H1 (cell line): ENCODE measurements at regions not wholly inside any gene's neighbourhood (a gene's known extent, or its start where the extent isn't known, plus 50 kb on each side); places are given as distances from the start of the nearest gene placed in this dataset.

ENCODE experiments used
- CTCF ChIA-PET: fragments of 300-600 bp; sonication (Branson Sonifier 250); formaldehyde crosslinking; loops from one replicate; lab custom pipeline; 2021; ENCODE audit not compliant: partially characterized antibody; lab: Charles Lee
- POLR2A ChIA-PET: fragments of 300-600 bp; sonication (Branson Sonifier 250); formaldehyde crosslinking; loops from one replicate; lab custom pipeline; 2021; ENCODE audit warnings: inconsistent platforms; ENCODE audit not compliant: partially characterized antibody; lab: Charles Lee
- DNase-seq, 2 experiments: peaks; one replicate each; pipeline versions ENCODE4 v3.0.0 to v3.0.0-alpha.2; 2010 to 2022; ENCODE audit warnings: low spot score in 2 of 2, low read depth in 1 of 2, mixed read lengths in 1 of 2
- FAIRE-seq: peaks from 2 replicates; lab custom pipeline; 2011; peaks lifted over from hg19 to GRCh38; lab: Jason Lieb, UNC
- H2AFZ ChIP-seq: 2 replicates; pipeline ENCODE4 v1.8.1; 2012; ENCODE audit warnings: low read length, inconsistent platforms
- H2AK5ac ChIP-seq: 2 replicates; pipeline ENCODE4 v1.6.1; 2013; ENCODE audit warnings: low read depth, low read length
- H2BK120ac ChIP-seq: replicated peaks from 2 replicates; pipeline ENCODE3; 2013; ENCODE audit warnings: low read depth, low read length, inconsistent platforms
- H2BK12ac ChIP-seq: 2 replicates; pipeline ENCODE4 v1.6.1; 2013; ENCODE audit warnings: low read depth, low read length
- H2BK15ac ChIP-seq: 2 replicates; pipeline ENCODE4 v1.6.1; 2013; ENCODE audit warnings: low read length
- H2BK20ac ChIP-seq: 2 replicates; pipeline ENCODE4 v1.6.1; 2013; ENCODE audit warnings: low read length
- H2BK5ac ChIP-seq: 2 replicates; pipeline ENCODE4 v1.6.1; 2013; ENCODE audit warnings: low read depth, low read length
- H3K14ac ChIP-seq: 2 replicates; pipeline ENCODE4 v1.6.1; 2013; ENCODE audit warnings: inconsistent platforms; ENCODE audit not compliant: insufficient read length
- H3K18ac ChIP-seq: 2 replicates; pipeline ENCODE4 v1.6.1; 2013; ENCODE audit warnings: low read length; ENCODE audit errors: extremely low read depth
- H3K23ac ChIP-seq: 2 replicates; pipeline ENCODE4 v1.6.1; 2013; ENCODE audit warnings: inconsistent platforms; ENCODE audit not compliant: insufficient read length
- H3K23me2 ChIP-seq: 2 replicates; pipeline ENCODE4 v1.6.1; 2013; ENCODE audit warnings: low read depth, low read length
- H3K27ac ChIP-seq: 2 replicates; pipeline ENCODE4 v1.6.1; 2011; ENCODE audit warnings: low read depth, low read length, inconsistent platforms
- H3K27me3 ChIP-seq, 4 experiments: replicated peaks in 1 of 4; 1 replicate in 1 of 4; 2 replicates in 3 of 4; pipeline versions ENCODE4 v1.6.1 to v1.8.1; 2011 to 2013; ENCODE audit warnings: low read length in 3 of 4, mild to moderate bottlenecking in 3 of 4, inconsistent platforms in 2 of 4, mixed read lengths in 2 of 4, moderate library complexity in 1 of 4; ENCODE audit not compliant: control insufficient read depth in 3 of 4, insufficient read depth in 3 of 4; ENCODE audit errors: extremely low read depth in 1 of 4
- H3K36me3 ChIP-seq, 4 experiments: 2 replicates each; pipeline versions ENCODE4 v1.6.1 to v1.8.1; 2011 to 2013; ENCODE audit warnings: mild to moderate bottlenecking in 4 of 4, low read length in 3 of 4, moderate library complexity in 2 of 4, control low read depth in 1 of 4, inconsistent platforms in 1 of 4; ENCODE audit not compliant: insufficient read depth in 4 of 4, control insufficient read depth in 2 of 4
- H3K4ac ChIP-seq: replicated peaks from 2 replicates; pipeline ENCODE3; 2013; ENCODE audit warnings: low read length, low read depth, mixed read lengths, inconsistent platforms; ENCODE audit not compliant: insufficient read length
- H3K4me1 ChIP-seq, 4 experiments: replicated peaks in 1 of 4; 1 replicate in 1 of 4; 2 replicates in 3 of 4; pipeline versions ENCODE4 v1.6.1 to v1.8.1; 2011 to 2013; ENCODE audit warnings: low read length in 3 of 4, inconsistent platforms in 2 of 4, mixed read lengths in 1 of 4; ENCODE audit not compliant: insufficient read depth in 4 of 4, control insufficient read depth in 3 of 4
- H3K4me2 ChIP-seq, 2 experiments: 2 replicates each; pipeline versions ENCODE4 v1.6.1 to v1.8.1; 2011 to 2013; ENCODE audit warnings: low read depth in 2 of 2, low read length in 2 of 2, control low read depth in 1 of 2, inconsistent platforms in 1 of 2, mild to moderate bottlenecking in 1 of 2; ENCODE audit not compliant: insufficient read depth in 1 of 2
- H3K4me3 ChIP-seq, 4 experiments: fragments of 200-600, 300-600 bp in 1 of 4; sonication (generic), shearing (Covaris generic), sonication (Bioruptor Twin) in 1 of 4; 2 replicates each; pipeline versions ENCODE4 v1.5.1 to v1.8.1; 2011 to 2016; ENCODE audit warnings: low read length in 4 of 4, low read depth in 3 of 4, control low read depth in 2 of 4, inconsistent platforms in 2 of 4, mild to moderate bottlenecking in 2 of 4, mixed read lengths in 1 of 4, moderate library complexity in 1 of 4; ENCODE audit not compliant: insufficient read depth in 2 of 4; ENCODE audit errors: extremely low read depth in 1 of 4
- H3K56ac ChIP-seq: replicated peaks from 2 replicates; pipeline ENCODE3; 2013; ENCODE audit warnings: low read depth, mild to moderate bottlenecking, mixed read lengths, low read length, inconsistent platforms; ENCODE audit not compliant: insufficient read length
- H3K79me1 ChIP-seq: 2 replicates; pipeline ENCODE4 v1.6.1; 2013; ENCODE audit warnings: low read depth, low read length, control low read depth
- H3K79me2 ChIP-seq, 2 experiments: 2 replicates each; pipeline versions ENCODE4 v1.6.1 to v1.8.1; 2012 to 2013; ENCODE audit warnings: low read length in 2 of 2, mild to moderate bottlenecking in 2 of 2, inconsistent platforms in 1 of 2; ENCODE audit not compliant: insufficient read depth in 2 of 2, control insufficient read depth in 1 of 2
- H3K9ac ChIP-seq, 4 experiments: replicated peaks in 1 of 4; 1 replicate in 1 of 4; 2 replicates in 3 of 4; pipeline versions ENCODE4 v1.6.1 to v1.8.1; 2011 to 2013; ENCODE audit warnings: low read depth in 3 of 4, low read length in 3 of 4, control low read depth in 2 of 4, mild to moderate bottlenecking in 2 of 4, moderate library complexity in 2 of 4, inconsistent platforms in 1 of 4; ENCODE audit errors: extremely low read depth in 1 of 4
- H3K9me3 ChIP-seq, 2 experiments: 2 replicates each; pipeline versions ENCODE4 v1.6.1 to v1.8.1; 2012 to 2013; ENCODE audit warnings: mild to moderate bottlenecking in 2 of 2, moderate library complexity in 2 of 2, control low read depth in 1 of 2, inconsistent platforms in 1 of 2, low read depth in 1 of 2, low read length in 1 of 2, mixed read lengths in 1 of 2; ENCODE audit not compliant: insufficient read depth in 2 of 2
- H4K20me1 ChIP-seq, 2 experiments: replicated peaks in 1 of 2; 2 replicates each; pipeline versions ENCODE3 to v1.8.1; 2011 to 2013; ENCODE audit warnings: inconsistent platforms in 2 of 2, low read length in 2 of 2, mild to moderate bottlenecking in 1 of 2; ENCODE audit not compliant: insufficient read depth in 2 of 2, control insufficient read depth in 1 of 2
- H4K5ac ChIP-seq: 2 replicates; pipeline ENCODE4 v1.6.1; 2013; ENCODE audit warnings: low read length, low read depth, mixed read lengths, inconsistent platforms; ENCODE audit not compliant: insufficient read length
- H4K8ac ChIP-seq: 2 replicates; pipeline ENCODE4 v1.8.0; 2013; ENCODE audit warnings: mild to moderate bottlenecking, moderate library complexity, low read length, inconsistent platforms; ENCODE audit not compliant: insufficient read depth; ENCODE audit errors: extremely low read depth
- H4K91ac ChIP-seq: replicated peaks from 2 replicates; pipeline ENCODE3; 2013; ENCODE audit warnings: low read length, mixed read lengths, inconsistent platforms; ENCODE audit not compliant: insufficient read length
- ASH2L ChIP-seq: fragments of 200-600, 300-600 bp; sonication (generic); IDR thresholded peaks from one replicate; pipeline ENCODE4 v1.7.1; 2017; ENCODE audit warnings: low read length
- MAFK ChIP-seq: IDR thresholded peaks from 2 replicates; pipeline ENCODE4 v1.6.1; 2012; ENCODE audit warnings: low read depth, mild to moderate bottlenecking, improper control_type of control experiment, low read length
- WGBS, 2 experiments: shearing (Covaris generic) in 1 of 2; methylation state at CpG; one replicate each; pipeline versions ENCODE4 v1.1.6 to v1.1.7; 2013 to 2015; ENCODE audit warnings: low lambda C conversion rate in 2 of 2, mixed read lengths in 2 of 2, inconsistent platforms in 1 of 2, low coverage in 1 of 2, missing lambda C conversion rate in 1 of 2; ENCODE audit not compliant: insufficient replicate concordance in 2 of 2, insufficient coverage in 1 of 2, insufficient read length in 1 of 2; ENCODE audit errors: extremely low coverage in 1 of 2, missing lambda C conversion rate in 1 of 2; 5-methylcytosine and 5-hydroxymethylcytosine counted together

DNA sequence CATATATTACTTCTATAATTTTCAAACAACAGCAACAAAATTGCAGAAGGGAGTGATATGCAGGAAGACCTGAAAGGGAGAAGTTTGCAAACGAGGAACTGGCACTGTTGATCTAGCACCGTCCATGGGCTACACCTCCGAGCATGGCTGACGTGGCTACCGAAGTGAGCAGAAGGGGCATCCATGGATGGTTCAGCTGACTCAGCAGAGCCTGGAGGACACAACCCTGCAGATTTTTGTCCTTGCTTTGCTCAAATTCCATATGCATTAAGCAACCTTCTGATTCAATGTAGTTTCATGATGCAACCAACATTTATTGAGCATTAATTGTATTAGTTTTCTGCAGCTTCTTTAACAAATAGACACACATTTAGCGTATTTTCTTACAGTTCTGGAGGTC lies 191.2 kb downstream of the C1orf94 start:
- H3K36me3 ChIP-seq: no peaks in the 10 kb centered on the region
- DNase-seq: peak in 1 of 2 experiments; percentile 13
- no peak overlapping the region for H3K23ac ChIP-seq
- no peak overlapping the region for H4K91ac ChIP-seq
- H2BK5ac ChIP-seq: no peak overlapping the region
- no peak overlapping the region for H3K14ac ChIP-seq
- no peak overlapping the region for H3K18ac ChIP-seq
- CTCF ChIA-PET: interaction anchor here (1.1 to 1.6 kb wide), 3 partner anchors 13 to 375 kb away, joined by 3 to 5 read pairs (median 3); no protein-coding TSS in a partner anchor
- no peak overlapping the region for H4K5ac ChIP-seq
- H3K9me3 ChIP-seq: peaks cover 0 to 4% of the 10 kb centered on the region in 2 experiments; a peak in 1 of 4 replicates
- TF ChIP-seq MAFK (0 out of 2 replicates have a peak, but pooled peaks have one; percentile 18), ASH2L (no peak)
- H3K79me2 ChIP-seq: no peaks in the 10 kb centered on the region
- H2BK20ac ChIP-seq: no peak overlapping the region
- H2AFZ ChIP-seq: no peak overlapping the region
- no peak overlapping the region for H3K27ac ChIP-seq
- H3K4ac ChIP-seq: no peak overlapping the region
- H3K4me3 ChIP-seq: no peak overlapping the region
- H2BK120ac ChIP-seq: no peak overlapping the region
- no peak overlapping the region for H3K9ac ChIP-seq
- no peak overlapping the region for H3K4me2 ChIP-seq
- no peak overlapping the region for H2BK12ac ChIP-seq
- H3K27me3 ChIP-seq: no peaks in the 10 kb centered on the region; a peak in 3 of 7 replicates
- no peaks in the 10 kb centered on the region for H3K23me2 ChIP-seq
- H4K20me1 ChIP-seq: no peaks in the 10 kb centered on the region
- H4K8ac ChIP-seq: no peak overlapping the region
- H3K4me1 ChIP-seq: no peaks in the 10 kb centered on the region
- no peaks in the 10 kb centered on the region for H3K79me1 ChIP-seq
- no peak overlapping the region for H2BK15ac ChIP-seq
- no peak for FAIRE-seq
- 76% methylated on average over 6 of the region's 6 CpGs; no CpG with 5 or more reads in 1 of the 2 experiments for WGBS, 2 experiments
- no peak overlapping the region for H3K56ac ChIP-seq
- H2AK5ac ChIP-seq: no peak overlapping the region
- POLR2A ChIA-PET: no interaction called here
